GM12878 (cell line): ENCODE measurements at regions not wholly inside any gene's neighbourhood (a gene's known extent, or its start where the extent isn't known, plus 50 kb on each side); places are given as distances from the start of the nearest gene placed in this dataset.

ENCODE experiments used
- ATAC-seq: fragments of 200-7000 bp; cut with Tn5 transposase; 3 replicates; pipeline ENCODE4 v1.9.1; 2020; ENCODE audit warnings: mild to moderate bottlenecking, moderate library complexity
- BruUV-seq: library from RNA; stranded (reverse); fragments of 400-500 nt; replicated peaks from 2 replicates; lab custom pipeline; 2021; lab: Mats Ljungman, UMichigan
- CTCF ChIA-PET: fragments of 300-600 bp; sonication (Branson Sonifier 250); formaldehyde crosslinking; extraction: SDS; loops from one replicate; lab custom pipeline; 2021; ENCODE audit warnings: inconsistent platforms; lab: Yijun Ruan, JAX
- POLR2A ChIA-PET: fragments of 350-600 bp; formaldehyde crosslinking; extraction: SDS; loops from one replicate; lab custom pipeline; 2021; ENCODE audit warnings: inconsistent platforms; lab: Charles Lee
- RAD21 ChIA-PET: fragments of 300-600 bp; sonication (Branson Sonifier 250); formaldehyde crosslinking; loops from one replicate; lab custom pipeline; 2023; ENCODE audit warnings: antibody characterized with exemption; ENCODE audit not compliant: unreplicated experiment; lab: Charles Lee
- SMC1A ChIA-PET: fragments of 300-600 bp; sonication (Branson Sonifier 250); formaldehyde crosslinking; loops from one replicate; lab custom pipeline; 2023; ENCODE audit not compliant: unreplicated experiment, uncharacterized antibody; lab: Charles Lee
- DNase-seq: peaks from one replicate; pipeline ENCODE4 v3.0.0-alpha.2; 2011; ENCODE audit warnings: low read depth, low spot score
- FAIRE-seq: peaks from 3 replicates; lab custom pipeline; 2011; peaks lifted over from hg19 to GRCh38; lab: Jason Lieb, UNC
- H2AFZ ChIP-seq: 2 replicates; pipeline ENCODE4 v1.6.0; 2011; ENCODE audit warnings: low read depth, low read length, control low read depth; ENCODE audit not compliant: control insufficient read depth
- H3K27ac ChIP-seq: 2 replicates; pipeline ENCODE4 v1.5.1; 2011; ENCODE audit warnings: control low read depth; ENCODE audit not compliant: control insufficient read depth, insufficient read depth
- H3K27me3 ChIP-seq, 2 experiments: replicated peaks in 1 of 2; 2 replicates each; pipeline versions ENCODE4 v1.6.0 to v1.6.1; 2011; ENCODE audit warnings: low read length in 1 of 2; ENCODE audit not compliant: control insufficient read depth in 2 of 2, insufficient read depth in 2 of 2
- H3K36me3 ChIP-seq, 2 experiments: 2 replicates each; pipeline ENCODE4 v1.5.1; 2011; ENCODE audit warnings: low read length in 1 of 2; ENCODE audit not compliant: control insufficient read depth in 2 of 2, insufficient read depth in 2 of 2
- H3K4me1 ChIP-seq: 2 replicates; pipeline ENCODE4 v1.6.1; 2011; ENCODE audit warnings: mild to moderate bottlenecking, low read length, moderate library complexity, mixed read lengths; ENCODE audit not compliant: control insufficient read depth, insufficient read depth
- H3K4me2 ChIP-seq: 2 replicates; pipeline ENCODE4 v1.6.0; 2011; ENCODE audit warnings: control low read depth; ENCODE audit not compliant: control insufficient read depth, insufficient read depth
- H3K4me3 ChIP-seq: fragments of 200-600 bp; sonication (generic); 2 replicates; pipeline ENCODE4 v1.5.1; 2016
- H3K79me2 ChIP-seq: 2 replicates; pipeline ENCODE4 v1.6.0; 2011; ENCODE audit warnings: low read length; ENCODE audit not compliant: control insufficient read depth, insufficient read depth
- H3K9ac ChIP-seq: 2 replicates; pipeline ENCODE4 v1.8.0; 2011; ENCODE audit warnings: low read length, control low read depth, mixed read lengths; ENCODE audit not compliant: control insufficient read depth, insufficient read depth
- H3K9me3 ChIP-seq: replicated peaks from 3 replicates; pipeline ENCODE4 v1.5.1; 2011; ENCODE audit warnings: mild to moderate bottlenecking, low read length; ENCODE audit not compliant: control insufficient read depth, insufficient read depth
- H4K20me1 ChIP-seq: 2 replicates; pipeline ENCODE4 v1.6.0; 2011; ENCODE audit not compliant: control insufficient read depth, insufficient read depth
- BHLHE40 ChIP-seq, 2 experiments: fragments of 450-650 bp in 1 of 2; IDR thresholded peaks; 2 replicates each; pipeline ENCODE4 v1.6.1; 2011 to 2017; ENCODE audit warnings: low read depth in 2 of 2, borderline replicate concordance in 1 of 2, improper control_type of control experiment in 1 of 2, low read length in 1 of 2, mild to moderate bottlenecking in 1 of 2
- CHD1 ChIP-seq: IDR thresholded peaks from 2 replicates; pipeline ENCODE4 v1.6.1; 2012; ENCODE audit warnings: low read depth, low read length, improper control_type of control experiment
- CHD2 ChIP-seq: IDR thresholded peaks from 2 replicates; pipeline ENCODE4 v1.6.1; 2011; ENCODE audit warnings: low read depth, low read length, improper control_type of control experiment, borderline replicate concordance
- EP300 ChIP-seq, 2 experiments: fragments of 150-350 bp in 1 of 2; IDR thresholded peaks; 2 replicates each; pipeline ENCODE4 v1.6.1; 2011 to 2012; ENCODE audit warnings: low read depth in 2 of 2, low read length in 2 of 2, borderline replicate concordance in 1 of 2, improper control_type of control experiment in 1 of 2, inconsistent platforms in 1 of 2; ENCODE audit not compliant: control insufficient read depth in 1 of 2
- GABPA ChIP-seq: IDR thresholded peaks from 2 replicates; pipeline ENCODE4 v1.6.1; 2014; ENCODE audit warnings: antibody characterized with exemption, low read depth, mild to moderate bottlenecking, inconsistent platforms
- GATAD2B ChIP-seq: fragments of 450-650 bp; conservative IDR thresholded peaks from 2 replicates; pipeline ENCODE4 v1.6.1; 2017; ENCODE audit warnings: low read depth, mild to moderate bottlenecking, moderate library complexity
- MEF2B ChIP-seq: fragments of 450-650 bp; IDR thresholded peaks from 2 replicates; pipeline ENCODE4 v1.6.1; 2018; ENCODE audit warnings: mild to moderate bottlenecking, moderate library complexity; ENCODE audit not compliant: partially characterized antibody, poor library complexity, severe bottlenecking
- NR2F1 ChIP-seq: fragments of 450-650 bp; conservative IDR thresholded peaks from 2 replicates; pipeline ENCODE4 v1.6.1; 2017; ENCODE audit warnings: mild to moderate bottlenecking
- PRDM15 ChIP-seq: fragments of 450-650 bp; formaldehyde crosslinking; IDR thresholded peaks from 2 replicates; pipeline ENCODE4 v1.4.0; 2020; ENCODE audit warnings: mild to moderate bottlenecking, moderate library complexity
- RAD21 ChIP-seq: IDR thresholded peaks from 2 replicates; pipeline ENCODE4 v1.6.1; 2011; ENCODE audit warnings: mild to moderate bottlenecking, low read depth, low read length, moderate library complexity; ENCODE audit not compliant: insufficient read depth
- TBL1XR1 ChIP-seq: IDR thresholded peaks from 2 replicates; pipeline ENCODE4 v1.6.1; 2012; ENCODE audit warnings: low read depth, low read length, improper control_type of control experiment
- ZNF384 ChIP-seq: IDR thresholded peaks from 2 replicates; pipeline ENCODE4 v1.6.1; 2012; ENCODE audit warnings: low read depth, mild to moderate bottlenecking, low read length, improper control_type of control experiment, borderline replicate concordance
- WGBS: methylation state at CpG from one replicate; pipeline ENCODE4 v1.1.6; 2016; ENCODE audit warnings: low lambda C conversion rate; ENCODE audit not compliant: insufficient replicate concordance, insufficient coverage; ENCODE audit errors: missing lambda C conversion rate; 5-methylcytosine and 5-hydroxymethylcytosine counted together
- in situ Hi-C: fragments of 300-500 bp; cut with MboI; formaldehyde crosslinking; loops from 9 replicates; pipeline ENCODE4 v1.14.3; 2018; ENCODE audit warnings: mixed read lengths
- intact Hi-C: fragments of 100-400 bp; cut with micrococcal nuclease; formaldehyde crosslinking; loops from one replicate; pipeline ENCODE4 v1.14.2; 2022; ENCODE audit not compliant: unreplicated experiment

GRCh38 chr2:48127612-48128191 is 186.8 kb upstream of the FOXN2 start:
- RAD21 ChIA-PET, result no interaction called here
- ATAC-seq, result no peak
- Histone ChIP-seq H4K20me1 (no peaks in the 10 kb centered on the region), H3K27ac (no peak overlapping the region), H3K9ac (no peak overlapping the region), H3K4me1 (no peaks in the 10 kb centered on the region), H3K27me3 (peaks cover 0 to 2% of the 10 kb centered on the region in 2 experiments; a peak in 1 of 4 replicates), H3K9me3 (no peaks in the 10 kb centered on the region), H3K4me3 (no peak overlapping the region), H3K79me2 (no peaks in the 10 kb centered on the region), H3K36me3 (no peaks in the 10 kb centered on the region), H2AFZ (no peak overlapping the region), H3K4me2 (no peak overlapping the region)
- TF ChIP-seq TBL1XR1, result no peak
- SMC1A ChIA-PET, result interaction anchor here (0.7 kb wide), 1 partner anchor 12 kb away, joined by 3 read pairs; no protein-coding TSS in a partner anchor
- POLR2A ChIA-PET, result no interaction called here
- intact Hi-C loops, result no loop called here
- CTCF ChIA-PET, result no interaction called here
- in situ Hi-C loops, result no loop called here
- FAIRE-seq, result no peak
- no TSS peak for BruUV-seq
- no peak for DNase-seq
- 13% methylated on average over 4 of the region's 4 CpGs for WGBS

GRCh38 chr2:48129293-48129950 is 185.1 kb upstream of the FOXN2 start:
- SMC1A ChIA-PET, result no interaction called here
- FAIRE-seq (no peak), DNase-seq (no peak), ATAC-seq (no peak)
- BruUV-seq, result no TSS peak
- no peak overlapping the region for H3K4me2 ChIP-seq
- no peak overlapping the region for H3K27ac ChIP-seq
- H3K79me2 ChIP-seq, result no peaks in the 10 kb centered on the region
- no peak overlapping the region for H2AFZ ChIP-seq
- in situ Hi-C loops (no loop called here), intact Hi-C loops (no loop called here)
- POLR2A ChIA-PET, result interaction anchor here (0.6 kb wide), 1 partner anchor 135 kb away, joined by 4 read pairs; no protein-coding TSS in a partner anchor
- H3K4me3 ChIP-seq, result no peak overlapping the region
- no peaks in the 10 kb centered on the region for H3K9me3 ChIP-seq
- WGBS, result 11% methylated on average over 1 of the region's 1 CpG
- no peaks in the 10 kb centered on the region for H4K20me1 ChIP-seq
- no peaks in the 10 kb centered on the region for H3K36me3 ChIP-seq
- no peak overlapping the region for H3K9ac ChIP-seq
- no peaks in the 10 kb centered on the region for H3K4me1 ChIP-seq
- CTCF ChIA-PET, result no interaction called here
- H3K27me3 ChIP-seq, result peaks cover 0 to 2% of the 10 kb centered on the region in 2 experiments; a peak in 1 of 4 replicates
- RAD21 ChIA-PET, result no interaction called here
- TF ChIP-seq CHD1 (no peak), ZNF384 (no peak), TBL1XR1 (no peak), CHD2 (no peak), GABPA (no peak), BHLHE40 (IDR thresholded peaks at IDR 0.05; ENCODE audit: borderline replicate concordance in 1 of 2, low read depth in 2 of 2, low read length in 1 of 2) (no peak), RAD21 (no peak), MEF2B (no peak), EP300 (IDR thresholded peaks at IDR 0.05; ENCODE audit: borderline replicate concordance in 1 of 2, control insufficient read depth in 1 of 2, low read depth in 2 of 2, low read length in 2 of 2) (no peak), PRDM15 (CRISPR knock-in tag) (no peak), NR2F1 (no peak), GATAD2B (no peak)
